A673 (cell line): ENCODE measurements at regions not wholly inside any gene's neighbourhood (a gene's known extent, or its start where the extent isn't known, plus 50 kb on each side); places are given as distances from the start of the nearest gene placed in this dataset.
"Not testable (repeated sequence)": the region's sequence is repeated elsewhere in the genome, so short reads cannot be mapped to it uniquely, and the experiment has no call there.

Source experiments
- BruUV-seq: library from RNA; stranded (reverse); fragments of 400-500 nt; replicated peaks from 2 replicates; lab custom pipeline; 2021; lab: Mats Ljungman, UMichigan
- CTCF ChIA-PET: fragments of 300-600 bp; sonication (Branson Sonifier 250); formaldehyde crosslinking; loops from one replicate; lab custom pipeline; 2022; ENCODE audit warnings: antibody characterized with exemption; lab: Charles Lee
- POLR2A ChIA-PET: fragments of 300-600 bp; sonication (Branson Sonifier 250); formaldehyde crosslinking; loops from one replicate; lab custom pipeline; 2022; ENCODE audit warnings: antibody characterized with exemption; ENCODE audit not compliant: low non-redundant PET; lab: Charles Lee
- DNase-seq: peaks from one replicate; pipeline ENCODE4 v3.0.0-alpha.2; 2015; ENCODE audit warnings: low spot score
- H3K27ac ChIP-seq: fragments of 200-600 bp; sonication (generic); 2 replicates; pipeline ENCODE4 v1.5.1; 2016; ENCODE audit warnings: mixed run types, low read depth, mild to moderate bottlenecking, mixed read lengths, antibody characterized with exemption, low read length; ENCODE audit not compliant: poor library complexity, severe bottlenecking
- H3K27me3 ChIP-seq: fragments of 200-600 bp; sonication (generic); replicated peaks from 2 replicates; pipeline ENCODE4 v1.6.1; 2017; ENCODE audit warnings: mixed run types, low read depth, mild to moderate bottlenecking, mixed read lengths, antibody characterized with exemption, low read length; ENCODE audit not compliant: insufficient read depth, poor library complexity
- H3K36me3 ChIP-seq: fragments of 200-600 bp; sonication (generic); 2 replicates; pipeline ENCODE4 v1.6.1; 2016; ENCODE audit warnings: mixed run types, mild to moderate bottlenecking, mixed read lengths, antibody characterized with exemption, low read length; ENCODE audit not compliant: insufficient read depth, poor library complexity, severe bottlenecking
- H3K4me1 ChIP-seq: fragments of 200-600 bp; sonication (generic); 2 replicates; pipeline ENCODE4 v1.6.1; 2017; ENCODE audit warnings: mixed run types, mild to moderate bottlenecking, mixed read lengths, antibody characterized with exemption, low read length; ENCODE audit not compliant: insufficient read depth, poor library complexity, severe bottlenecking
- H3K4me3 ChIP-seq: fragments of 200-600 bp; sonication (generic); 2 replicates; pipeline ENCODE4 v1.5.1; 2016; ENCODE audit warnings: low read depth, mixed run types, mild to moderate bottlenecking, mixed read lengths, low read length; ENCODE audit not compliant: poor library complexity, severe bottlenecking
- H3K9me3 ChIP-seq: fragments of 200-600 bp; sonication (generic); 2 replicates; pipeline ENCODE4 v1.6.1; 2016; ENCODE audit warnings: mixed run types, low read depth, mild to moderate bottlenecking, mixed read lengths, antibody characterized with exemption, low read length; ENCODE audit not compliant: poor library complexity, severe bottlenecking
- CTCF ChIP-seq: fragments of 300-800, 200-600 bp; sonication (generic); conservative IDR thresholded peaks from 2 replicates; pipeline ENCODE4 v1.5.1; 2017; ENCODE audit warnings: low read depth, mild to moderate bottlenecking, antibody characterized with exemption, low read length, moderate library complexity, mixed read lengths
- EZH2 ChIP-seq: fragments of 200-600 bp; sonication (generic); IDR thresholded peaks from 2 replicates; pipeline ENCODE4 v1.6.1; 2017; ENCODE audit warnings: borderline replicate concordance, low read depth, mild to moderate bottlenecking, mixed read lengths, antibody characterized with exemption, low read length; ENCODE audit not compliant: poor library complexity, severe bottlenecking
- intact Hi-C: fragments of 100-400 bp; cut with micrococcal nuclease; formaldehyde crosslinking; loops from one replicate; pipeline ENCODE4 v1.10.0; 2022; ENCODE audit not compliant: unreplicated experiment

DNA sequence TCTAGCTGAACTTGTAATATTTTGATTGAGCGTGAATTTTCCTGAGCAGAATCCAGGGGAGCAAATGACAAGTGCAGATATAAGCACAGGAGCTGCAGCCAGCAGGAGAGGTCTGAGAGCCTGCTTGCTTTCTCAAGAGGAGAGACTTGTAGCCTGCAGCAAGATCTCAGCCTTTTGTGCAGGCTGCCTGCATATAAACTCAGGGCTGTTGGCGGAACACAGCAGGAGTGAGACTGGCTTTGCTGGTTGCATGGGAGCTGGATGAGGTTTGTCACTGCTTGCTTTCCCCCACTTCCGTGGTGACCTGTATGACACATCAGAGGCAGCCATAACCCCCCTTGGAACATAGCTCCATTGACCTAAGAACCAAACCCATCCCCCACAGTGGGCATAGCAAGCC is 725.4 kb upstream of the RGS18 start:
- ChIA-PET POLR2A (no interaction called here), CTCF (no interaction called here)
- no peak overlapping the region for H3K4me3 ChIP-seq

DNA sequence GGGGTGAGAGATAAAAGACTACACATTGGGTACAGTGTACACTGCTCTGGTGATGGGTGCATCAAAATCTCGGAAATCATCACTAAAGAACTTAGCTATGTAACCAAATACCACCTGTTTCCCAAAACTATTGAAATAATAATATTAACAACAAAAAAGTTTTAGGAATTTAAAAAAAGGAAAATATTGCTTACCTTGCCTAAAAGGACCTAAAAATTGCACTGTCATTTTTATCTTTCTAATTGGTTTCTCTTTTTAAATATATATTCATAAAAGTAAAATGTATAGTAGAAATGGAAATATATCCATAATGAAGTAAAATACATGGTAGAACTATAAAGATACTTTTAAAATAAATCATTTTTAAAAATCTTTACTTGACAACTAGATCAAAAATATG is 719.3 kb upstream of the RGS18 start:
- Histone ChIP-seq H3K27me3 (no peaks in the 10 kb centered on the region), H3K4me1 (no peaks in the 10 kb centered on the region), H3K36me3 (no peaks in the 10 kb centered on the region), H3K27ac (no peak overlapping the region), H3K4me3 (no peak overlapping the region), H3K9me3 (no peaks in the 10 kb centered on the region)
- no peak for TF ChIP-seq EZH2
- TF ChIP-seq CTCF: no peak
- ChIA-PET CTCF (no interaction called here), POLR2A (no interaction called here)
- intact Hi-C loops: no loop called here
- no TSS peak for BruUV-seq
- no peak for DNase-seq

More for the DNA sequence above, 725.4 kb upstream of the RGS18 start:
- no peak for DNase-seq
- Histone ChIP-seq H3K27me3 (no peaks in the 10 kb centered on the region), H3K36me3 (no peaks in the 10 kb centered on the region), H3K4me1 (no peaks in the 10 kb centered on the region), H3K9me3 (no peaks in the 10 kb centered on the region), H3K27ac (no peak overlapping the region)
- intact Hi-C loops: no loop called here
- no TSS peak for BruUV-seq
- TF ChIP-seq EZH2 (no peak), CTCF (no peak)

DNA sequence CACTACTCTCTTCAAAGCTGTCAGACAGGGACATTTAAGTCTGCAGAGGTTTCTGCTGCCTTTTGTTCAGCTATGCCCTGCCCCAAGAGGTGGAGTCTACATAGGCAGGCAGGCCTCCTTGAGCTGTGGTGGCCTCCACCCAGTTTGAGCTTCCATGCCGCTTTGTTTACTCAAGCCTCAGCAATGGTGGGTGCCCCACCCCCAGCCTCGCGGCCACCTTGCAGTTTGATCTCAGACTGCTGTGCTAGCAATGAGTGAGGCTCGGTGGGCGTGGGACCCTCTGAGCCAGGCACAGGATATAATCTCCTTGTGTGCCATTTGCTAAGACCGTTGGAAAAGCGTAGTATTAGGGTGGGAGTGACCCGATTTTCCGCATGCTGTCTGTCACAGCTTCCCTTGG is 710.0 kb upstream of the RGS18 start:
- POLR2A ChIA-PET, CTCF ChIA-PET, H3K36me3 ChIP-seq, H3K27ac ChIP-seq, H3K9me3 ChIP-seq, intact Hi-C loops, DNase-seq, H3K4me1 ChIP-seq, BruUV-seq, H3K4me3 ChIP-seq, H3K27me3 ChIP-seq: not testable (repeated sequence)

- intact Hi-C loops: no loop called here
- CTCF ChIA-PET: no interaction called here
- Histone ChIP-seq H3K36me3 (no peaks in the 10 kb centered on the region), H3K9me3 (no peaks in the 10 kb centered on the region), H3K4me1 (no peaks in the 10 kb centered on the region), H3K27ac (no peak overlapping the region), H3K27me3 (no peaks in the 10 kb centered on the region), H3K4me3 (no peak overlapping the region)
- POLR2A ChIA-PET: no interaction called here
- DNase-seq: no peak
- no TSS peak for BruUV-seq
- TF ChIP-seq CTCF (no peak), EZH2 (no peak)
Observed at GRCh38 chr1:191452586-191452985, 705.7 kb upstream of the RGS18 start.
